GM19240 (cell line): ENCODE measurements at regions not wholly inside any gene's neighbourhood (a gene's known extent, or its start where the extent isn't known, plus 50 kb on each side); places are given as distances from the start of the nearest gene placed in this dataset.

ENCODE experiments used
- DNase-seq: peaks from one replicate; pipeline ENCODE4 v3.0.0; 2011; ENCODE audit warnings: low spot score; ENCODE audit not compliant: insufficient read length

DNA sequence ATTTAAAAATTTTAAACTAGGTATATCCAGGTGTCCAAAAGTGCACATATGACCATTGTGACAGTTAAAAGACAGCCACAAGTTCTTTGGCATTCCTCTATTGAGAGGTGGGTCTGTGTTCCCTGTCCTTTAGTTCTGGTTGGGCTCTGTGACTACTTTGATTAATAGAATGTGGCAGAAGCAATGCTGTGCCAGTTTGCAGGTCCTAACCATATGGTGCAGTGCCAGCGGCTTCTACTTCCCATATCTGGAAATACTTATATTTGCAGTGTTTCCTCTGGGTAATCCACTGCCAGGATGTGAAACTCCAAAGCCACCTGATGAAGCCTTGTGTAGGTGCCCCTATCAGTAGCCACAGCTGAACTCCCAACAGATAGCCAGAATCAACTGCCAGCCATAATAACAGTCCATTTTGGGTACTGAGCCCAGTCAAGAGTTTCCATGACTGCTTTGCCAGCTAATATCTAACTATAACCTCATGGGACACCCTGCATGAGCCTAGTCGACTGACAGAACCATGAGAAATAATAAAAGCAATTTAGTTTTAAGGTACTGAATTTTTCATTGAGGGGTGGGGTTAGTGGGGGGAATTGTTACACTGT is 361.0 kb upstream of the SEMA6A start:
- DNase-seq, result no peak

DNA sequence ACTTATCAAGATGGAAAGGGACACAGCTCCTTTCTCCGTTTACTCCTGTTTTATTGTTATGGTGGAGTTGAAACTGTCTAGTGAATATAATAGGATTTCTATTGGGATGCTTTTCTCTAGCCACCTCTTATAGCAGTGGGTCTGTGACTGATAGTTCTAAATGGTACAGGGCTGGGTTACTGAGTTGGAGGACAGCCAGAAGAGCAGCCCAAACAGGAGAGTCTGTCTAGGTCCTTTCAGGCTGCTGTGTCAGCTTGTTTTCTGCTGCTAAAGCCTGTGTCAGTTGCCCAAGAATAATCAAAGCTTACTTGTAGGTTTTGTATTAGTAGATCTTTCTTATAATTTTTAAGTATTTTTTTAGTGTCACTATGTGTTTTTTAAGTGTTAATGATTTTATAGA is 356.0 kb upstream of the SEMA6A start:
- DNase-seq, result no peak

DNA sequence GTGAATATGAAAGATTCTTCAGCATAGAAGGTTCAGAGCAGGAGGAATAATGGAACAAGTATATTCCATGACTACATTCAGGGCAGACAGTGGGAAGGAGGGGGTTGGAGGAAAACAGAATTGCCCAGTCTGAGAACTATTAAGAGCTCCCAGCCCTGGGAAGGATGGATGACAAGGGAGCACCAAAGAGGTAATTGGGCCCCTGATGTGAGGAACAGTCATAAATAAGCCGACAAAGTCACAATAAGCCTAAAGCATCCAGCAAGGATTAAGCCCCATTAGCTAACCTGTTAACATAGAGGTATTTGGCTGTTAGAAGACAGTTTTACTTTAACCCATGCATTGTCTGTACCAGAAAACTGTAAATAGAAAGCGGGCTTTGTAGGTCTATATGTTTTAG is 348.7 kb upstream of the SEMA6A start:
- no peak for DNase-seq

DNA sequence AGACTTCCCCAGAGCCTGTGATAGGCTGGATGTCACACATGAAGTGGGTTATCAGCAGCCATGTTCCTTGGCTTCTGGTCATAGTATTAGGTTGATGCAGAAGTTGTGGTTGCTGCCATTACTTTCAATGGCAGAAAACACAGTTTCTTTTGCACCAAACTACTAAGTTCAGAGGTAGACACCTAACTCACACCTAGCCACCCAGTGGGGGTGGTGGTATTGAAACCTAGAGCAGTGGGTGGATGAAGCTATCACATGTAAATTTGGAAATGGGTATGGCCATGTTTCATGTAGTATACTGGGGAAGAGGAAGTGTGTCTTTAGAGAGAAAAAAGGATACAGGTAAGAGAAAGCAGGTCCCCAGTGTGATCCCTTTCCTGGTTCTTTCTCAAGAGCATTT is 347.9 kb upstream of the SEMA6A start:
- peak; percentile 3 for DNase-seq

GRCh38 chr5:116914869-116915504 is 340.4 kb upstream of the SEMA6A start:
- no peak for DNase-seq

DNA sequence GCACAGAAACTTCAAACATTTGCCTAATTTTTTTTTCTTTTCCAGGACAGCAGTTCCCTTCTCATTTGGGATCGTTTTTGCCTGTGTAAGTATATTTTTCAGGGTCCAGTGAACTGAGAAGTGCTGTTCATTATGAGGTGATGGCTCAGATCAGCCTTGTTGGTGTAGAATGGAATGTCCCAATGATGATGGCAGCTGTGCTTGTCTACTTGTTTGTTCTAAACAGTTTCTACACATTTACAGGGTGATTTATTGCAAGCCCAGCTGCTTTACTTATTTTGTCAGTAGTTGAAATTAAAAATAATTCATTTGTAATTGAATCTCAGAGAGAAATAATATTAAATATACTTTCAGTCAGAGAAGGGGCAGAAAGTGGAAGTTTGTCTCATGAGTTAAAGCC is 337.6 kb upstream of the SEMA6A start:
- no peak for DNase-seq

GRCh38 chr5:116911074-116911473 is 336.5 kb upstream of the SEMA6A start:
- no peak for DNase-seq

- no peak for DNase-seq
Measured at GRCh38 chr5:116908537-116908936, 333.9 kb upstream of the SEMA6A start.

- DNase-seq, result no peak
Measured at GRCh38 chr5:116905885-116906284, 331.3 kb upstream of the SEMA6A start.

DNA sequence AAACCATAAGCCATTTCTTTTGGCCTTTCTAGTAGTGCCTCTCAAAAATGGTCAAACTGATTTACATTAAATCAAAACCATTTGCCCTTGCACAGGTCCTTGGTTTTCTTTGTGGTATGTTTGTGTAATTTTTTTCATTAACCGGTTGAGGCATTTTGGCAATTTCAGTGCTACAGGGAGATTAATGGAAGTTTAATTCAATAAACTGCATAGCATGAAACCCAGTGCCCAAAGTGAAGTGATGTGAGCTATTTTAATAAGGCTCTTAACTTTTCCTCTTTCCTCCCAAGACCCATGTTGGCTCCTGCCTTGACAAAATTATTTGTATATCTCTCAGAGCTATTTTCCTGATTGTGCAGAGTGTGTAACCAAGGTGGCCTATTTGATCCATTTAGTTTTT is 326.2 kb upstream of the SEMA6A start:
- no peak for DNase-seq

GRCh38 chr5:116898917-116899316 is 324.3 kb upstream of the SEMA6A start:
- DNase-seq, result no peak

DNA sequence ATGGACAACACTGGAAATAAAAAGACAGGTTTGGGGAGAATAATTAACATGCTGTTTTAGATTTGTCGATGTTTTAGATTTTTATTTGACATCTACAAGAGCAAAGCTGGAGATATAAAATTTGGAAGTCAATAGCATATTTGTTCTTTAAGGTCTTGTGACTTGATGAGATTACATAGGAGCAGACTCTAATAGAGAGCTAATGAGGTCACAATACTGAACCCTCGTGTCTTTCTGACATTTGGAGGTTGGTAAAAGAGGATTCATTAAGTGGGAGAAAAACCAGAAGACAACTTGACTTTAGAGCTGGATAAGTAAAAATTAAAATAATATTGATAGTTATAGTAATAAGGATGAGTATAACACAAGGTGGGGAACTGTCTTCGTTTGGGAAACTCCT is 322.7 kb upstream of the SEMA6A start:
- DNase-seq, result no peak

GRCh38 chr5:116896001-116896400 is 321.4 kb upstream of the SEMA6A start:
- no peak for DNase-seq

DNA sequence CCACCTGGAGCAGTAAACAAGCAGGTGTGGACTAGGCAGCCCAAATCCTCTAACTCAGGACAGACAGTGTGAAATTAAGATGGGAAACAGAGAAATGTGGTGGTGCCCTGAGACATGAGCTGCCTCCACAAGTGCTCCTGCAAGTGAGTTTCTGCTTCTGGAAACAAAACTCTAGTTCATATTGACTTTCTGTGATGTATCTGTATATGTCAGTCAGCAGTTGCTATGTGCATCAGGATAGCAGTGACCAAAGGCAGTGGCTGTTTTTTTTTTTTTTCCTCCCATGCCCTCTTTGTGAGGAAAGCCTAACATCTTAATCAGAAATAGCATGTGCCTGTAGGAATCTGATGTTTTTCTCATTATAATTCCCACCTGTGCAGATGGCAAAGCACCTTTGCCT is 318.4 kb upstream of the SEMA6A start:
- DNase-seq, result no peak

- no peak for DNase-seq
Measured at GRCh38 chr5:116887104-116887503, 312.5 kb upstream of the SEMA6A start.

DNA sequence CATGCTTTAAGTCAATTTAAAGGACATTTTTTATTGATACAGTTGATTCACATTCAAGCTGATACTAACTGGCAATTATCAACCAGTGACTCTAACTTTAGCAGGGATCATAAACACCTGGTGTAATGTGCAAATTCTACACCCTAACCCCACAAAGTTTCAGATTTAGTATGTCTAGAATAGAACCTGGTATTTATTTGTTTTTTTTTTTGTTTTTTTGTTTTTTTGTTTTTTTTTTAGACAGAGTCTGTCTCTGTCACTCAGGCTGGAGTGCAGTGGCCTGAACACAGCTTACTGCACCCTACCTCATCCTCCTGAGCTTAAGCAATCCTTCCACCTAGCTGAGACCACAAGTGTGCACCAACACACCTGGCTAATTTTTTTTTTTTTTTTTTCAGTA is 311.2 kb upstream of the SEMA6A start:
- DNase-seq, result no peak

DNA sequence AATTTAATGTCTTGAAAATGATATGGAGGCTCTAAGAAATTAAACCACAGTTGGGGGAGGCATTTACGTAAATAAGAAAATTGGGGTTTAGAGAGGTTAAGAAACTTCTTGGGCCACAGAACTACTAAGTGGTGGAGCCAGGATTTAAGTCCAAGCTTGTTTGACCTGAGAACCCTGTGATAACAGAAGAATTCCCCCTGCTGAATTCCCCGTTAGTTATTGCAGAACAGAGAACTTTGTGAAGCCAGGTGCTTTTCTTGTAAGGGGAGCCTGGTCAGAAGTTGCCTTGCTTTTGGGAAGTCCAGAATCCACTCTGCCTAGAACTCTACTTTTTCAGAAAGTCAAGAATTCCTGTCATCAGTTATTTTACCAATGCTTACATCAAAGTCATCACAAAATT is 309.3 kb upstream of the SEMA6A start:
- DNase-seq, result no peak

GRCh38 chr5:116881921-116882531 is 307.4 kb upstream of the SEMA6A start:
- no peak for DNase-seq

DNA sequence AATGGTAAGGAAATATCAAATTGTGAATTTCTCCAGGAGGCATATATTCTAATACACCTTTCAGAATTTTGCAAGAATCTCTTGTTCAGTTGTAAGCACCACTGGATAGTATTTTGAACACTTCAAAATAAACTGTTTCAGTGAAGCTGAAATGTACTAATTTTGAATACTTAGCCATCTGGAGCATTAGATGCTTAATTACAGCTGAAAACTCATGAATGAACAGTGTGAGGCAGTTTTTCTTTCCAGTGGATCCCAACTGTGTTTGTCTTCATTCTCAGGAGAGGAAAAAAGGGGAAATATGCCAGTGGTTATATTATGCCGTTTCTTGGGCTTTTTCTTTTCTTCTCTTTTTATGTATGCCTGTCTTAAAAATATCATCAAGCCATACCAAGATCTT is 306.0 kb upstream of the SEMA6A start:
- DNase-seq, result no peak

GRCh38 chr5:116880150-116880549 is 305.5 kb upstream of the SEMA6A start:
- no peak for DNase-seq

DNA sequence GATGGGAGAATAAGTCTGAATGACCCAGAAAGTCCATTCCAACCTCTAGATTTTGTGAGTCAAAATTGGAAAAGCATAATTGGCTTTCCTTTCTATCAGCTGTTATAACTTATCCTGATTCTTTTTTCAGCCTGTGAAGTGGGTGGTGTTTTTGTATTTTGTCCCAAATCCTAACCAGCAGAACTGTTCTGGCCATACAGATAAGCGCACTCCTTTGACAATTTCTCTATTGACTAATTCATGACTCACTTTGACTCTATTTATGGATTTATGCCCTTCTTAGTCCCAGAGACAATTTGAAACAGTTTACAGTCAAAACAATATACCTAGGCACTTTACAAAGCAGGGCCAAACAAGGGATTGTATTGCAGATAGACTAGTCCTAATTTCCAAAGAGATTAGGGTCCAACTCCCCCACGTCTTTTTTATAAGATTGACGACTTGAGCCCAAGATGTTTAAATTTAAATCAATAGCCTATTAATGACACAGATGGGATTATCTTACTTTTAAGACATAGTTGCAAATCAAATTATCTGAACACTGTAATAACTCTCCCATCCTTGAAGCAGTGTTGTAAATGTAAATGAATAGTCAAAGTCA is 301.7 kb upstream of the SEMA6A start:
- no peak for DNase-seq

DNA sequence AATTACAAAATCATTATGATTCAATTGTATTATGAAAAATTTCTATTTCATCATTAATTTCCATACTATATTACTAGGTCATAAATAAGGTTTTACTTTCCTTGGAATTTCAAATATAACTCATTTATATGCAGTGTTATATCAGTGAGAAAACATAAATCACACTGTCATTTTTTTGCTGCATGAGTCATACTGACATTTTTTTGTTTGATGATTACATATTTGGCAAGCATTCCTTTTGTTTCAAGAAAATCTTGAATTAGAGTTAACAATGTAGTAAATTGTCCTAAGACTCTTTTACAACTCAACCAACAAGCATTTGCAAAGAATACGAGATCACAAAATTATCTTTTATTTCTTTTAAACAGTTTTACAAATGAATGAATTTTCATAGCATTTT is 298.4 kb upstream of the SEMA6A start:
- no peak for DNase-seq

DNA sequence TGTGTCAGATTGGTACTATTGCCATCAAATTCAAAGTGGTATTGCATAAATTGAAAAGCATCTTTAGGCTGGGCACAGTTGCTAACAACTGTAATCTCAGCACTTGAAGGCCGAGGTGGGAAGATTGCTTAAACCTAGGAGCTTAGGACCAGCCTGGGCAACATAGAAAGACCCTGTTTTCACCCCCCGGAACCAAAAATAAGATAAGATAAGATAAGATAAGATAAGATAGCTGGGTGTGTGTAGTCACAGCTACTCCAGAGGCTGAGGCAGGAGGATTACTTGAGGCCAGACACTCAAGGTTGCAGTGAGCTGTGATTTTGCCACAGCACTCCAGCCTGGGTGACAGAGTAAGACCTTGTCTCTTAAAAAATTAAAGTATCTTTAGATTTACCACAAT is 297.9 kb upstream of the SEMA6A start:
- DNase-seq, result no peak
